ENCODE measurements at regions not wholly inside any gene's neighbourhood (a gene's known extent, or its start where the extent isn't known, plus 50 kb on each side); places are given as distances from the start of the nearest gene placed in this dataset.

DNA sequence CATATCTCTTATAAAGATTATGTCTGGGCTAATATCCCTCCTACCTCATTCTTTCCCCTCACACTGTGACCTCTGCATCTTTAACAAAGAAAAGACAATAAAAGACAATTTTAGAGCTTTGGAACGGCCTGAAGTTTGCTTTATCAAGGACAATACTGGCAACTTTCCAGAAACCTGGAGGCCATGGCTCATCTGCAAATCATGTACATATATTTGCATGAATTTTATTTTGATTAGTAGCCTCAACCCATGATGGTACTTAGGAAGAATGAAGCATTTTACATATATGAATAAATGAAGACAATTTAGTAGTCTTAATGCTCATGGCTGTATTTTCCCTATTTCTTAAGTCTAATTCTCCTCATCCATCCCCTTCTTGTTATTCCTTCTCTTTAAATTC, 612.2 kb upstream of the CXADR start:
- DNase-seq (ENCODE audit: low read depth) = no peak

DNA sequence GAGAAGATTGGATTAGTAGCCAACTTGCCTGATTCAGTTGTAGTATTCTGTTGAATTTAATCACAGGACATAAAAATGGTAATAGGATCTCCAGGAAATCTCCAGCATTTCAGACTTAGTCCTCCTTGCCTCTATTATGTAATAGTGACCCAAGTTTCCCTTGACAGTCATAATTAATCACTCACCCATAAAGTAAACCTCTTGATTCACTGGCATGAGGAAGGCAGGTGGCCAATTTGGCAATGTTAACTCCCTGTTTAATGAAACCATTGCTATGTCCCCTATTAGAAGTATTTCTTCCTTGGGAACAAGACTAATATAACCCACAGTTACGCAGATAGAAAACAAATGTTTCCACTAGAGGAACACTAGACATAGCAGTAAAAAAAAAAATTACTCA, 604.8 kb upstream of the CXADR start:
- no peak for DNase-seq (ENCODE audit: low read depth)

GRCh38 chr21:16910435-16911165, 602.2 kb upstream of the CXADR start:
- no peak for DNase-seq (ENCODE audit: low read depth)

DNA sequence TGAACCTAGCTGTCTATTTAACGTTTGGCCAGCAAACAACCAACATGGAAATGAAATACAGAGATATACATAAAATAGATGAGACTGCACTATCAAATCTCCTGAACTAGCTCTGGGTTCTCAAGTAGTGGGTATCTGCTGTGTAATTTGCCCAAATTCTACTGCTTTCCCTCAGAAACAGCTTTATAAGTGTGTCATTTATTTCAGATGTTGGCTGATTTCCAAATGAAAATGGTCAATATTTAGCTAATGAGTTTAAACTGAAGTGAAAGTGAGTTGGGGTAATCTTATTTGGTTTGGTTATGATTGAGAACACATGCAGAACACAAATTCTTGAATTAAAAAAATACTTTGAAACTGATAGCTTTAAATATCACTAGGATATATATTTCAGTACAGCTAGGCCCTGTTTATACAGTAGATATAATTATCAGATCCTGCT, 601.7 kb upstream of the CXADR start:
- no peak for DNase-seq (ENCODE audit: low read depth)

DNA sequence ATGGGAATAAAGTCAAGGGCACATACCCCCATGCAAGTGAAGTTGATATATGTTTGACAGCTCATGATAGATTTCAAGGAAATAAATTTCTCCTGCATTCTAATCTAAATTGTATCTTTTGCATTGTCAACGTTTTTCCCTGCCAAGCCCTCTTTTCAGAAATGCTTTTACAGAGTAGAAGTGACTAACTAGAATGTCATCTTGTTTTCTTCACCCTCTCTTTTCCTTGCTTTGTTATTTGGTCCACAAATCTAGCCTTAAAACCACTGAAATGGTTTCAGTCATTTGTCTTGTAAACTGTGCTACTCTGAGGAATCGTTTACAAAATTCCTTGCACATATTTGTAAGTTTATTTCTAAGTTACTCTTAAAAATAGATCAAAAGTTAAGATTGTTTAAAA, 600.8 kb upstream of the CXADR start:
- no peak for DNase-seq (ENCODE audit: low read depth)

DNA sequence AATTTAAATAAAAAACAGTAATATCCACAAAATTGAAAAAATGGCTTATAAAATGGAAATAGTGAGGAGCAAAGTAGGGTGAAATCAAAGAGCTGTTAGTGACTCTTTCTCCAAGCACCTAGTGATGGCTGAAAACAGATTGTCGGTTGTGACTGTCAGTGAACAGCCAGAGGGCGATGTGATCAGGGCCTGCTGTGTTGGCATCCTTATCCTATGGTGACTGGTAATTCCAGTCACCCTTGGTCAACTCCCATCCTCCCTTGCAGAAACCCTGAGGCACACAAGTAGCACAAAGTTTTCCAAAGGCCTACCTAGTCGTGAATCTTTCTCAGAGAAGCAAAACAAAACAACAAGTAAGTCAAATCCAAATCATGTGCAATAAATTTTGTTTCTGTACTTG, 599.8 kb upstream of the CXADR start:
- no peak for DNase-seq (ENCODE audit: low read depth)

- DNase-seq (ENCODE audit: low read depth) = no peak
Measured at GRCh38 chr21:16928439-16928838, 584.4 kb upstream of the CXADR start.

- DNase-seq (ENCODE audit: low read depth) = no peak
Measured at GRCh38 chr21:16932314-16932713, 580.5 kb upstream of the CXADR start.

- no peak for DNase-seq (ENCODE audit: low read depth)
Measured at GRCh38 chr21:16942703-16943102, 570.1 kb upstream of the CXADR start.

GRCh38 chr21:16943231-16943630, 569.6 kb upstream of the CXADR start:
- no peak for DNase-seq (ENCODE audit: low read depth)

DNA sequence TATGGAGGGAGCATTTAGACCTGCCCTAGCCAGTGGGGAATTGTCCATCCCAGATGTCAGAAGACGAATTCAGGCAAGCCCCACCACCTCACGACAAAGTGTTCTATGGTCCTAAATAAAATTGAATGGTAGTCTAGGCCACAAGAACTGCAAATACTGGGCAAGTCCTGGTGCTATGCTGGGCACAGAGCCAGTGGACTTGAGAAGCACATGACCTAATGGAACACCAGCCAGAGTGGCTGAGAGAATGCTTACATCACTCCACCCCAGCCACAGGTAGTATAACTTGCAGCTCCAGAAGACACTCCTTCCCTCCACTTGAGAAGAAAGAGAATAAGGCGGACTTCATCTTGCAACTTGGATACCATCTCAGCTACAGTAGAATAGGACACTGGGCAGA, 567.3 kb upstream of the CXADR start:
- DNase-seq (ENCODE audit: low read depth) = no peak

DNA sequence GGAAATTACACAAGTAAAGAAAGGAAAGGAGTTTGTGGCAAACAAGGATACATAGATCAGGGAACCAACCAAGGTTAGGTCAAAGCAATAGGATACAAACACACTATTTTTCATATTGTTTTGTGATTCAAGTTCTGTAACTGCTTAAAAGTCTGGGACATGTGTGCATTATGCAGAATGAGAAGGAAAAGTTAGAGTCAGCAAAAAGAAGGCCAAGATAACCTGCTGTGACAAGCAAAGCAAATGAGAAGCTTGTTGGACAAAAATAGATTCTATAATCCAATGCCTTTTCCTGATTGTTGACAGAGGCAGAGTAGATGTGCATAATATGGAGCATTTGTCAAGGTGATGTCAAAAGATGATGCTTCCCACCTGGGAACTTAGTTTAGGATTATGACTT, 556.0 kb upstream of the CXADR start:
- DNase-seq (ENCODE audit: low read depth) = no peak

DNA sequence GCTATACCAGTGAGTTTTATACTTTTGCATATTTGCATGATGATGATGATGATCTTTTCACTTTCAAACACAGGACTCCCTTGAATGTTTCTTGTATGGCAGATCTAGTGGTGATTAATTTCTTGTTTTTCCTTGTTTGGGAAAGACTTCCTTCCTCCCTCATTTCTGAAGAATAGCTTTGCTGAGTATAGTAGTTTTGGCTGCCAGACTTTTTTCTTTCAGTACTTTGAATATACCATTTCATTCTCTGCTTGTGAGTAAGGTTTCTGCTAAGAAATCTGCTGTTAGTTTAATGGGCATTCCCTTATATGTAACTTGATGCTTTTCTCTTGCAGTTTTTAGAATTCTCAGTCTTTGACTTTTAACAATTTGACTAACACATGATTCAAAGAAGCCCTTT, 547.4 kb upstream of the CXADR start:
- DNase-seq (ENCODE audit: low read depth) = no peak

DNA sequence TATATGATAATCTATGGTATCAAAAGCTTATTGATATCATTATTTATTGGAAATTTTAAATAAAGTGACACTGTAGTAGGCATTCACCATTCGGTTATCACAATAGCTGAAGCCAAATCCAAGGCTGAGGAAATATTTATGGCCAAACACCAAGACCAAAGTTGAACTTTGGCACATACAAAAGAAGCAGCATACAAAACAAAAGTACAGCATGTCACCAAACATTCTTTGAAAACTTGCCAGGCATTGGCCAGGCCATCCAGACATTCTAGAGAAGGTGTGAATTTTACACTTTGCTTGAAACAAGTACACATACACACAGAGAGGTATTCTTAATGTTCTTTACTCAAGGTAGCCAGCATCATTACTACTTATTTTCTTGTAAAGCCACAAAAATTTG, 544.4 kb upstream of the CXADR start:
- DNase-seq (ENCODE audit: low read depth) = no peak

DNA sequence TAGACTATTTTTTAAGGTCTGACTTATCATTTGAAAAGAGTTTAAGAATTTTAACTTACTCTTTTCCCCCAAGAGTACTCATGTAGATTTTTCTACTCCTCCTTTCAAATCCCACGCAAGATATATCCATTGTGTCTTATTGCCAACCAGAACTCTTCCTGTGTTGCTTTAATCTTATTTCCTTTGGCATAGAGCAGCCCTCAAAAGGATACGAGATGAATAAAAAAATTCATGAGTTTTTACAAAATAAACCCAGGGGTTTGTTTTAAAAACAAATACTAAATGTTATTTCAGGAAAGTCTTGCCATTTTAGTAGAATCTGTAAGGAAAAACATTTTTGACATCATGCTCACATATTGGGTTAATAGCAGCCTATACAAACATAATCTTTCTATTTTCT, 543.2 kb upstream of the CXADR start:
- no peak for DNase-seq (ENCODE audit: low read depth)

- DNase-seq (ENCODE audit: low read depth) = no peak
Measured at GRCh38 chr21:16974060-16974459, 538.8 kb upstream of the CXADR start.

- no peak for DNase-seq (ENCODE audit: low read depth)
Measured at GRCh38 chr21:16976193-16976592, 536.6 kb upstream of the CXADR start.

GRCh38 chr21:16978309-16978895, 534.4 kb upstream of the CXADR start:
- no peak for DNase-seq (ENCODE audit: low read depth)

GRCh38 chr21:16979574-16979973, 533.3 kb upstream of the CXADR start:
- DNase-seq (ENCODE audit: low read depth) = no peak

GRCh38 chr21:16983420-16983819, 529.4 kb upstream of the CXADR start:
- no peak for DNase-seq (ENCODE audit: low read depth)

DNA sequence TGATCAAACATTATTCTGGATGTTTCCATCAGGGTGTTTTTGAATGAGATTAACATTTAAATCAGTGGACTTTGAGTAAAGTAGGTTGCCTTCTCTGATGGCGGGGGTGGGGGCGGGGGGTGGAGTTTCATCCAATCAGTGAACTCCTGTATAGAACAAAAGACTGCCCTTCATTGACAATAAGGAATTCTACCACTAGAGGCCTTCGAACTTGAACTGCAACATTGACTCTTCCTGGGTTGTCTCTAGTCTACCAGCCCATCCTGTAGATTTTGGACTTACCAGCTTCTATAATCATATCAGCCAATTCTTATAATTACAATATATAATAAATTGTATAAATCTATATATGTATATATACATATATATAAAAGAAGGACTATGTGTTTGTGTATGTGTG, 520.4 kb upstream of the CXADR start:
- no peak for DNase-seq (ENCODE audit: low read depth)

GRCh38 chr21:16993416-16994038, 519.3 kb upstream of the CXADR start:
- DNase-seq (ENCODE audit: low read depth) = no peak

DNA sequence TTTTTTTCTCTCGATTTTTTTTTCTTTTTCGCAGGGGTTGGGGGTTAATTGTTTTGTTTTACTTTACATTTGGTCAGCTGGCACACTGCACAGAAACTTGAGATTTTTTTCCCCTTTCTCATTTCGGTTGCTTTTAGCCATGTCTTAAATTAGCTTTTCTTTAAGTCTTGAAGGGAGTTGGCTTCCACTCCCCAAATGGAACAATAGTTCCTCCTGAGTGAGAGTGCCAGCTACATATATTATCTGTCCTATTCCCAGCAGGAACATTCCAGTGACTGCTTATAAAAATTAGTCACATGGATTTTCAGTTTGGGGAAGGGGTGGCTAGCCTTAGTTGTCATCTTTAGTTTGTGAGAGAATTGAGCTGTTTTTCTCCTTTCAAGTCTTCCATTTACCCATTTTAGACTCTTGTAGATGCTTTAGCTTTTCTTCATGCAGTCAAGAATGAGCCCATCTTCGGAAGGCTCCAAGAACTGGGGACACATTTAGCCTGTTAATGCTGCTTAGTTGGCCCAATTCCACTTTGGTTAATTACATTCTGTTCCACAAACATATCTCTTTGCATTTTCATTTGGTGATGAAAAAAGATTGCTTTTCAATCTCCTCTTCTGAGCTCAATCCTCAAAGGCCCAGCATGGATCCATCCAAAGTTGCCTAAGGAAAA, 510.1 kb upstream of the CXADR start:
- DNase-seq (ENCODE audit: low read depth) = no peak
